ENCODE measurements at regions not wholly inside any gene's neighbourhood (a gene's known extent, or its start where the extent isn't known, plus 50 kb on each side); places are given as distances from the start of the nearest gene placed in this dataset.

DNA sequence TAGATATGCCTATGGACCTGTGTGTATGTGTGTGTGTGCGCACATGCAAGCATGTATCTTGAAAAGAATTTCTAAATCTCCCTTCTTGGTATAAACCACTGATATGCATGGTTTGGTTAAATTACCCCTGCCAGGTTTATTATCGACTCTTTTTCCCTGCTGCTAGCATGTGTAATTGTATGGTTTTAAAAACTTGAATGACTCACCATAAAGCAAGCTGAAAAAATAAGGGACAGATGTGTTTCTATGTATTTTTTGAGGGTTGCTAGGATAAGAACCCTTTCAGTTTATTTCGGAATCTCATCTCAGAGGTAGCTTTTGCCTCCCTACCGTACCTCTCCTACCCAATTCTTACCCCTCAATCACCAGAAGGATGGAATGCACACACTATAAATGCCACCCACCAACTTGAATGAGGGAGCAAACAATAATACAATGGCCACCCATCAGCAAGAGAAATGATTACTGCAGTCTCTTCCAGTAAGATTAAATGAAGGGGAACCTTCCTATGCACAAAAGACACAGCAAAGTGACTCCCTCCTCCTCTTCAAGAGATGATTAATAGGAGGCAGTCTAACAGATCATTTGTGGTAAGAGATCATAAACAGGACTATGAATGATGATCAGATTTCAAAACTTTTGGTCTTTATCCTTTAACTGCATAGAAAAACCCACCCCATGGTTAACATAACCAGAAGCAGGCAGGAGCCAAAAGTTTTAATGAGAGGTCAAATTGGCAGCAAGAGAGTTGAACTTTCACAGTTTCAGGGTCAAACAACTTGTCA, 357.2 kb downstream of the SATB2 start:
- Histone ChIP-seq H3K36me3 (ENCODE audit: control insufficient read depth, insufficient read depth, low read length) (no peaks in the 10 kb centered on the region), H3K9ac (ENCODE audit: extremely low read depth, low read length, poor library complexity, severe bottlenecking) (no peak overlapping the region), H3K27me3 (ENCODE audit: control insufficient read depth, insufficient read depth, low read length, poor library complexity, severe bottlenecking) (no peaks in the 10 kb centered on the region), H3K9me3 (ENCODE audit: control insufficient read depth, low read length) (no peaks in the 10 kb centered on the region), H3K27ac (ENCODE audit: low read depth, low read length) (no peak overlapping the region), H3K4me1 (ENCODE audit: control insufficient read depth, insufficient read depth, low read length) (no peaks in the 10 kb centered on the region), H3K4me3 (ENCODE audit: low read length) (no peak overlapping the region)
- no peak overlapping the region for H3K27ac Mint-ChIP-seq
- no peak for DNase-seq
- H3K27me3 Mint-ChIP-seq (ENCODE audit: insufficient read depth): no peaks in the 10 kb centered on the region
- H3K4me1 Mint-ChIP-seq: peaks cover 3% of the 10 kb centered on the region
- no peak overlapping the region for H3K4me3 Mint-ChIP-seq
- no peaks in the 10 kb centered on the region for H3K9me3 Mint-ChIP-seq
- H3K36me3 Mint-ChIP-seq (ENCODE audit: low read depth): no peaks in the 10 kb centered on the region
- 89% methylated on average over 4 of the region's 4 CpGs; no CpG with 5 or more reads in 1 of the 2 experiments for WGBS, 2 experiments (ENCODE audit: insufficient coverage in 1 of 2, insufficient read length in 1 of 2)
- TF ChIP-seq, protein P1, sequence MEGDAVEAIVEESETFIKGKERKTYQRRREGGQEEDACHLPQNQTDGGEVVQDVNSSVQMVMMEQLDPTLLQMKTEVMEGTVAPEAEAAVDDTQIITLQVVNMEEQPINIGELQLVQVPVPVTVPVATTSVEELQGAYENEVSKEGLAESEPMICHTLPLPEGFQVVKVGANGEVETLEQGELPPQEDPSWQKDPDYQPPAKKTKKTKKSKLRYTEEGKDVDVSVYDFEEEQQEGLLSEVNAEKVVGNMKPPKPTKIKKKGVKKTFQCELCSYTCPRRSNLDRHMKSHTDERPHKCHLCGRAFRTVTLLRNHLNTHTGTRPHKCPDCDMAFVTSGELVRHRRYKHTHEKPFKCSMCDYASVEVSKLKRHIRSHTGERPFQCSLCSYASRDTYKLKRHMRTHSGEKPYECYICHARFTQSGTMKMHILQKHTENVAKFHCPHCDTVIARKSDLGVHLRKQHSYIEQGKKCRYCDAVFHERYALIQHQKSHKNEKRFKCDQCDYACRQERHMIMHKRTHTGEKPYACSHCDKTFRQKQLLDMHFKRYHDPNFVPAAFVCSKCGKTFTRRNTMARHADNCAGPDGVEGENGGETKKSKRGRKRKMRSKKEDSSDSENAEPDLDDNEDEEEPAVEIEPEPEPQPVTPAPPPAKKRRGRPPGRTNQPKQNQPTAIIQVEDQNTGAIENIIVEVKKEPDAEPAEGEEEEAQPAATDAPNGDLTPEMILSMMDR (conservative IDR thresholded peaks at IDR 0.05): no peak

DNA sequence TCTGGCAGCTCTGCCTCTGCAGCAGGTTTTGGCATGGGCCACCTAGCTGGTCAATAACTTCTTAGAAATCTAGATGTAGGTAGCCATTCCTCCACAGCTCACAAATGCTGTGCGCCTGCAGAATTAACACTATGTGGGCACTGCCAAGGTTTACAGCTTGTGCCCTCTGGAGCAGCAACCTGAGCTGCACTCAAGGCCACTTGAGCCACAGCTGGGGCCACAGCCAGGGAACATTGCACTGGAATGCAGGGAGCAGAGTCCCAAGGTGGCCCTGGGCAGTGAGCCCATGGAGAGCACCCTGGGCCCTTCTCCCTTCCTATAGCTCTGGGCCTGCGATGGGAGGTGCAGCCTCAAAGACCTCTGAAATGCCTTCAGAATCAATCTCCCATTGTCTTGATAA, 365.3 kb downstream of the SATB2 start:
- no peaks in the 10 kb centered on the region for H3K36me3 ChIP-seq (ENCODE audit: control insufficient read depth, insufficient read depth, low read length)
- no peaks in the 10 kb centered on the region for H3K27me3 ChIP-seq (ENCODE audit: control insufficient read depth, insufficient read depth, low read length, poor library complexity, severe bottlenecking)
- 88 to 94% methylated on average over 1 to 2 of the region's 2 CpGs for WGBS, 2 experiments (ENCODE audit: insufficient coverage in 1 of 2, insufficient read length in 1 of 2)
- no peaks in the 10 kb centered on the region for H3K9me3 ChIP-seq (ENCODE audit: control insufficient read depth, low read length)
- H3K27ac ChIP-seq (ENCODE audit: low read depth, low read length): no peak overlapping the region
- Mint-ChIP-seq H3K4me3 (no peak overlapping the region), H3K9me3 (no peaks in the 10 kb centered on the region), H3K4me1 (no peaks in the 10 kb centered on the region), H3K27ac (no peak overlapping the region), H3K27me3 (ENCODE audit: insufficient read depth) (no peaks in the 10 kb centered on the region), H3K36me3 (ENCODE audit: low read depth) (no peaks in the 10 kb centered on the region)
- DNase-seq: no peak
- TF ChIP-seq, protein P1 (conservative IDR thresholded peaks at IDR 0.05): no peak
- no peak overlapping the region for H3K9ac ChIP-seq (ENCODE audit: extremely low read depth, low read length, poor library complexity, severe bottlenecking)
- H3K4me1 ChIP-seq (ENCODE audit: control insufficient read depth, insufficient read depth, low read length): no peaks in the 10 kb centered on the region
- H3K4me3 ChIP-seq (ENCODE audit: low read length): no peak overlapping the region

DNA sequence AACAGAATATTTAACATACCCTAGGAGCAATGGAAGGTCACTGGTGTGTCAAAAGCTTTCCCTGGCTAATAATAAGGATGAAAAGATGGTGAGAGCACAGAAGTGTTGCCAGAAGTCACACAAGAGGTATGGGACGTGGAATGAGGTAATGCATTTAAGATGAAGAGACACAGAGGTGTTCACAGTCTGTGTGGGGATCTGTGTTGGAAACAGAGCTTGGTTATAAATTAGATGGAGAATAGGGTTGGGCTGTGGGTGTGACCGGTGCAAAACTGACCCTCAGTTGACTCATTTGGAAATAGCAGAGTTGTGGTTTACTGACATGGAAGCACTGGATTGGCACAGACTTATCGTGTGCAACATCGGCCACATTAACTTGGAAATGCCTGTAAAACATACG, 372.5 kb downstream of the SATB2 start:
- Histone ChIP-seq H3K27me3 (ENCODE audit: control insufficient read depth, insufficient read depth, low read length, poor library complexity, severe bottlenecking) (no peaks in the 10 kb centered on the region), H3K4me1 (ENCODE audit: control insufficient read depth, insufficient read depth, low read length) (no peaks in the 10 kb centered on the region), H3K27ac (ENCODE audit: low read depth, low read length) (no peak overlapping the region), H3K4me3 (ENCODE audit: low read length) (no peak overlapping the region), H3K9ac (ENCODE audit: extremely low read depth, low read length, poor library complexity, severe bottlenecking) (no peak overlapping the region), H3K9me3 (ENCODE audit: control insufficient read depth, low read length) (no peaks in the 10 kb centered on the region), H3K36me3 (ENCODE audit: control insufficient read depth, insufficient read depth, low read length) (no peaks in the 10 kb centered on the region)
- TF ChIP-seq, protein P1 (conservative IDR thresholded peaks at IDR 0.05): no peak
- no peak for DNase-seq
- Mint-ChIP-seq H3K27ac (no peak overlapping the region), H3K27me3 (ENCODE audit: insufficient read depth) (no peaks in the 10 kb centered on the region), H3K9me3 (no peaks in the 10 kb centered on the region), H3K4me1 (peaks cover 3% of the 10 kb centered on the region), H3K36me3 (ENCODE audit: low read depth) (no peaks in the 10 kb centered on the region), H3K4me3 (no peak overlapping the region)
- WGBS, 2 experiments (ENCODE audit: insufficient coverage in 1 of 2, insufficient read length in 1 of 2): 95 to 100% methylated on average over 3 to 5 of the region's 5 CpGs

Data from endodermal cell (in vitro differentiated cells).